ENCODE measurements at regions not wholly inside any gene's neighbourhood (a gene's known extent, or its start where the extent isn't known, plus 50 kb on each side); places are given as distances from the start of the nearest gene placed in this dataset.

GRCh38 chr10:2236876-2237275, 499.6 kb upstream of the ADARB2 start:
- no peaks in the 10 kb centered on the region for H3K9me3 Mint-ChIP-seq
- H3K36me3 ChIP-seq, result no peaks in the 10 kb centered on the region
- no peaks in the 10 kb centered on the region for H3K36me3 Mint-ChIP-seq
- H3K4me1 Mint-ChIP-seq, result no peaks in the 10 kb centered on the region
- no peaks in the 10 kb centered on the region for H3K27me3 ChIP-seq
- H3K9ac ChIP-seq, result no peak overlapping the region
- H3K4me3 ChIP-seq, result no peak overlapping the region
- no peaks in the 10 kb centered on the region for H3K4me1 ChIP-seq
- no peaks in the 10 kb centered on the region for H3K79me2 ChIP-seq (ENCODE audit: low read depth)
- no peak for DNase-seq (ENCODE audit: low spot score)
- peaks cover 2% of the 10 kb centered on the region for H3K27me3 Mint-ChIP-seq (ENCODE audit: insufficient read depth, low read depth)
- no peak overlapping the region for H3K27ac ChIP-seq
- TF ChIP-seq EZH2phosphoT487 (IDR thresholded peaks at IDR 0.05) (no peak), EZH2 (IDR thresholded peaks at IDR 0.05) (no peak), CTCF (IDR thresholded peaks at IDR 0.05) (no peak)
- H3K27ac Mint-ChIP-seq, result no peak overlapping the region
- no peak overlapping the region for H3K4me2 ChIP-seq
- H3F3A ChIP-seq (ENCODE audit: low read depth), result no peaks in the 10 kb centered on the region
- no peak overlapping the region for H2AFZ ChIP-seq (replicated peaks)
- H3K9me3 ChIP-seq (ENCODE audit: low read depth), result no peaks in the 10 kb centered on the region
- H4K20me1 ChIP-seq (ENCODE audit: low read depth), result no peaks in the 10 kb centered on the region
- no peak overlapping the region for H3K4me3 Mint-ChIP-seq

GRCh38 chr10:2232479-2232878, 495.2 kb upstream of the ADARB2 start:
- no peaks in the 10 kb centered on the region for H3F3A ChIP-seq (ENCODE audit: low read depth)
- no peak for DNase-seq (ENCODE audit: low spot score)
- H3K4me1 ChIP-seq, result no peaks in the 10 kb centered on the region
- no peaks in the 10 kb centered on the region for H4K20me1 ChIP-seq (ENCODE audit: low read depth)
- H3K27me3 ChIP-seq, result no peaks in the 10 kb centered on the region
- no peaks in the 10 kb centered on the region for H3K79me2 ChIP-seq (ENCODE audit: low read depth)
- H3K36me3 Mint-ChIP-seq, result no peaks in the 10 kb centered on the region
- no peak overlapping the region for H3K27ac ChIP-seq
- H3K9me3 Mint-ChIP-seq, result no peaks in the 10 kb centered on the region
- no peak overlapping the region for H2AFZ ChIP-seq (replicated peaks)
- no peak overlapping the region for H3K27ac Mint-ChIP-seq
- H3K9ac ChIP-seq, result no peak overlapping the region
- H3K4me1 Mint-ChIP-seq, result no peaks in the 10 kb centered on the region
- H3K9me3 ChIP-seq (ENCODE audit: low read depth), result no peaks in the 10 kb centered on the region
- TF ChIP-seq EZH2phosphoT487 (IDR thresholded peaks at IDR 0.05) (no peak), EZH2 (IDR thresholded peaks at IDR 0.05) (no peak), CTCF (IDR thresholded peaks at IDR 0.05) (no peak)
- H3K4me2 ChIP-seq, result no peak overlapping the region
- no peak overlapping the region for H3K4me3 Mint-ChIP-seq
- H3K36me3 ChIP-seq, result no peaks in the 10 kb centered on the region
- peaks cover 2% of the 10 kb centered on the region for H3K27me3 Mint-ChIP-seq (ENCODE audit: insufficient read depth, low read depth)
- no peak overlapping the region for H3K4me3 ChIP-seq

- no peak overlapping the region for H3K9ac ChIP-seq
- no peak overlapping the region for H3K4me3 ChIP-seq
- Mint-ChIP-seq H3K36me3 (no peaks in the 10 kb centered on the region), H3K4me3 (no peak overlapping the region), H3K4me1 (no peaks in the 10 kb centered on the region), H3K27ac (no peak overlapping the region), H3K27me3 (ENCODE audit: insufficient read depth, low read depth) (no peaks in the 10 kb centered on the region), H3K9me3 (no peaks in the 10 kb centered on the region)
- H2AFZ ChIP-seq (replicated peaks), result no peak overlapping the region
- no peaks in the 10 kb centered on the region for H3K79me2 ChIP-seq (ENCODE audit: low read depth)
- H3K27ac ChIP-seq, result no peak overlapping the region
- H3K27me3 ChIP-seq, result no peaks in the 10 kb centered on the region
- H3K4me2 ChIP-seq, result no peak overlapping the region
- no peaks in the 10 kb centered on the region for H3K4me1 ChIP-seq
- DNase-seq (ENCODE audit: low spot score), result no peak
- no peaks in the 10 kb centered on the region for H3K9me3 ChIP-seq (ENCODE audit: low read depth)
- no peaks in the 10 kb centered on the region for H4K20me1 ChIP-seq (ENCODE audit: low read depth)
- TF ChIP-seq EZH2 (IDR thresholded peaks at IDR 0.05), result no peak
- TF ChIP-seq EZH2phosphoT487 (IDR thresholded peaks at IDR 0.05), result no peak
- TF ChIP-seq CTCF (IDR thresholded peaks at IDR 0.05), result no peak
- no peaks in the 10 kb centered on the region for H3K36me3 ChIP-seq
- H3F3A ChIP-seq (ENCODE audit: low read depth), result no peaks in the 10 kb centered on the region
Observed at GRCh38 chr10:2230478-2230877, 493.2 kb upstream of the ADARB2 start.
